Smooth muscle cell (in vitro differentiated cells): ENCODE measurements at regions not wholly inside any gene's neighbourhood (a gene's known extent, or its start where the extent isn't known, plus 50 kb on each side); places are given as distances from the start of the nearest gene placed in this dataset.

Source experiments
- DNase-seq: peaks from one replicate; lab custom pipeline; 2025; ENCODE audit not compliant: unreplicated experiment; lab: John Stamatoyannopoulos, UW
- H2AFZ ChIP-seq: fragments of 200-600 bp; sonication (generic); 2 replicates; pipeline ENCODE4 v1.6.0; 2016; ENCODE audit warnings: antibody characterized with exemption, low read depth, mild to moderate bottlenecking
- H3F3A ChIP-seq: fragments of 200-600 bp; sonication (generic); 2 replicates; pipeline ENCODE4 v1.6.0; 2017; ENCODE audit warnings: antibody characterized with exemption, low read depth
- H3K27ac ChIP-seq: fragments of 200-600 bp; sonication (generic); 2 replicates; pipeline ENCODE4 v1.5.1; 2016; ENCODE audit warnings: low read depth, mild to moderate bottlenecking
- H3K27me3 ChIP-seq: fragments of 200-600 bp; sonication (generic); 2 replicates; pipeline ENCODE4 v1.6.1; 2016; ENCODE audit warnings: low read depth, mild to moderate bottlenecking
- H3K36me3 ChIP-seq: fragments of 200-600 bp; sonication (generic); 2 replicates; pipeline ENCODE4 v1.5.1; 2016; ENCODE audit warnings: low read depth
- H3K4me1 ChIP-seq: fragments of 200-600 bp; sonication (generic); 2 replicates; pipeline ENCODE4 v1.5.1; 2016; ENCODE audit warnings: low read depth
- H3K4me2 ChIP-seq: fragments of 200-600 bp; sonication (generic); 2 replicates; pipeline ENCODE4 v1.6.0; 2016; ENCODE audit warnings: mild to moderate bottlenecking
- H3K4me3 ChIP-seq: fragments of 200-600 bp; sonication (generic); 2 replicates; pipeline ENCODE4 v1.5.1; 2016; ENCODE audit warnings: mild to moderate bottlenecking
- H3K79me2 ChIP-seq: fragments of 200-600 bp; sonication (generic); 2 replicates; pipeline ENCODE4 v1.6.0; 2016; ENCODE audit warnings: low read depth, mild to moderate bottlenecking
- H3K9ac ChIP-seq: fragments of 200-600 bp; sonication (generic); 2 replicates; pipeline ENCODE4 v1.6.0; 2016; ENCODE audit warnings: low read depth
- H3K9me3 ChIP-seq: fragments of 200-600 bp; sonication (generic); replicated peaks from 2 replicates; pipeline ENCODE4 v1.5.1; 2016; ENCODE audit warnings: low read depth
- H4K20me1 ChIP-seq: fragments of 200-600 bp; sonication (generic); 2 replicates; pipeline ENCODE4 v1.6.0; 2016; ENCODE audit warnings: low read depth
- WGBS: methylation state at CpG from one replicate; pipeline ENCODE4 v1.1.7; 2016; ENCODE audit warnings: low lambda C conversion rate; 5-methylcytosine and 5-hydroxymethylcytosine counted together
- TF ChIP-seq, protein P1 (sequence below): fragments of 200-600 bp; sonication (generic); IDR thresholded peaks from 2 replicates; pipeline ENCODE4 v1.5.1; 2017; ENCODE audit warnings: borderline replicate concordance, mild to moderate bottlenecking, antibody characterized with exemption; ENCODE audit not compliant: insufficient read depth, poor library complexity, severe bottlenecking

DNA sequence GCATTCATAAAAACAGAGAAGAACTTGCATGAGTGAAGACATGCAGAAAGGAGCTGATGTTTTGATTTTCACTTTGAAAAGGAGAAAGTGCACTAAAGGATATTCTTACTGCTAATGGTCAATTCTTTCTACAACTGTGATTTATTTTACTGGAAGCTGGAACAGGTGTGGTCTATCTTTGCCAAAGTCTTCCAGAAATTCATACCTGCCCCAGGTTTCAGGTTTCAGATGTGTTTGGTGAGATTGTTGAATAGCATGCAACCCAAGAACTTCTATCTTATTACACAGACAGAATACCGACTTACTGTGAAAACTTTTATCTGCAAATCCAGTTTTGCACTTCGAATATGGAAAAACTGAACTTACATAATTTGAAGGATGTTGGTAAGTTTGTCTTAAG is 388.3 kb downstream of the PDGFC start:
- TF ChIP-seq, protein P1, sequence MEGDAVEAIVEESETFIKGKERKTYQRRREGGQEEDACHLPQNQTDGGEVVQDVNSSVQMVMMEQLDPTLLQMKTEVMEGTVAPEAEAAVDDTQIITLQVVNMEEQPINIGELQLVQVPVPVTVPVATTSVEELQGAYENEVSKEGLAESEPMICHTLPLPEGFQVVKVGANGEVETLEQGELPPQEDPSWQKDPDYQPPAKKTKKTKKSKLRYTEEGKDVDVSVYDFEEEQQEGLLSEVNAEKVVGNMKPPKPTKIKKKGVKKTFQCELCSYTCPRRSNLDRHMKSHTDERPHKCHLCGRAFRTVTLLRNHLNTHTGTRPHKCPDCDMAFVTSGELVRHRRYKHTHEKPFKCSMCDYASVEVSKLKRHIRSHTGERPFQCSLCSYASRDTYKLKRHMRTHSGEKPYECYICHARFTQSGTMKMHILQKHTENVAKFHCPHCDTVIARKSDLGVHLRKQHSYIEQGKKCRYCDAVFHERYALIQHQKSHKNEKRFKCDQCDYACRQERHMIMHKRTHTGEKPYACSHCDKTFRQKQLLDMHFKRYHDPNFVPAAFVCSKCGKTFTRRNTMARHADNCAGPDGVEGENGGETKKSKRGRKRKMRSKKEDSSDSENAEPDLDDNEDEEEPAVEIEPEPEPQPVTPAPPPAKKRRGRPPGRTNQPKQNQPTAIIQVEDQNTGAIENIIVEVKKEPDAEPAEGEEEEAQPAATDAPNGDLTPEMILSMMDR = no peak
- WGBS = 85% methylated on average over 2 of the region's 2 CpGs
- H3K27ac ChIP-seq = no peak overlapping the region

DNA sequence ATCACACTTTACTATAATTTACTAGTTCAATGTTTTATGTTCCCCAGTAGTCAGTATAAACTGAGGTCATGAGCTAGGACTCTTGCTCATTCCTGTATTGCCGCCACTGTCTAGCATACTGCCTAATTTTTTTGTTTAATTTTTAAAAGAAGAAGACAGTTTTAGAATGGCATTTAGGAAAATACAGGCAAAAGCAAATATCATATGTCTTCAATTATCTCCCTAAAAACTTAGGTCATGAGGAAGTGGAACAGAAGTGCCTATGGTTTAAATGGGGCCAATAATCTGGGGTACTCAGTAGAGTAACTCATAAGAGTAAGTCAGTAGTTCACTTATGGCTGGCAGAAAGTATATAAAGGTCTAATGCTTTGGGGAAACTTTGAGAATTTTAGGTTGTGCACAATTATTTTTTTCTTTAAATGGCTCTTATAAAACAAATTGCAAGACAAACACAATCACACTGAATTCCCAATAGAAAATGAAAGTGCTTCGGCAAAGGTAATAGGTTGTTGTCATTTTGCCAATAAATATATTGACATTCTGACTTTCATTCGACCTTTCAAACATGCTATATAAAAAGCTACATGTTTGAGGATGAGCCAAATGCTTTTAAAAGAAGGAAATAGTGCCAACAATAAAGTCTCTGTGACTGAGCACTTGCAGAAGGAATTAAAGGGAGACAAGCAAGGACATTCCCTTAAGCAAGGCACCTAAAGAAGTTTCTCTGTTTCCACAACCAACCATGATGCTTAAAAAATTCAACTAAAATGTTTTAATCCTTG is 390.1 kb downstream of the PDGFC start:
- no peak for DNase-seq
- no peak overlapping the region for H3K9ac ChIP-seq
- no peaks in the 10 kb centered on the region for H3K36me3 ChIP-seq
- H3K4me1 ChIP-seq = peaks cover 3% of the 10 kb centered on the region
- 73% methylated on average over 3 of the region's 3 CpGs for WGBS
- no peak overlapping the region for H3K4me3 ChIP-seq
- peak overlapping the region; percentile 58 for H3K27ac ChIP-seq
- peak overlapping the region; percentile 93 for H2AFZ ChIP-seq
- no peaks in the 10 kb centered on the region for H3K9me3 ChIP-seq
- H3K27me3 ChIP-seq = no peaks in the 10 kb centered on the region
- H3K79me2 ChIP-seq = no peaks in the 10 kb centered on the region
- TF ChIP-seq, protein P1 = no peak
- H4K20me1 ChIP-seq = no peaks in the 10 kb centered on the region
- peak overlapping the region; percentile 51 for H3K4me2 ChIP-seq
- peaks cover 8% of the 10 kb centered on the region for H3F3A ChIP-seq

More for the DNA sequence above, 388.3 kb downstream of the PDGFC start:
- H3K27me3 ChIP-seq = no peaks in the 10 kb centered on the region
- no peaks in the 10 kb centered on the region for H3K9me3 ChIP-seq
- peaks cover 8% of the 10 kb centered on the region for H3F3A ChIP-seq
- no peak for DNase-seq
- no peak overlapping the region for H3K4me3 ChIP-seq
- H3K4me1 ChIP-seq = peaks cover 3% of the 10 kb centered on the region
- H3K36me3 ChIP-seq = no peaks in the 10 kb centered on the region
- H3K9ac ChIP-seq = no peak overlapping the region
- peak overlapping the region; percentile 21 for H3K4me2 ChIP-seq
- H3K79me2 ChIP-seq = no peaks in the 10 kb centered on the region
- H4K20me1 ChIP-seq = no peaks in the 10 kb centered on the region
- peak overlapping the region; percentile 10 for H2AFZ ChIP-seq

- H3K9me3 ChIP-seq = no peaks in the 10 kb centered on the region
- peaks cover 8% of the 10 kb centered on the region for H3F3A ChIP-seq
- TF ChIP-seq, protein P1 = no peak
These were observed 392.9 kb downstream of the PDGFC start for GRCh38 chr4:156578713-156579112.

DNA sequence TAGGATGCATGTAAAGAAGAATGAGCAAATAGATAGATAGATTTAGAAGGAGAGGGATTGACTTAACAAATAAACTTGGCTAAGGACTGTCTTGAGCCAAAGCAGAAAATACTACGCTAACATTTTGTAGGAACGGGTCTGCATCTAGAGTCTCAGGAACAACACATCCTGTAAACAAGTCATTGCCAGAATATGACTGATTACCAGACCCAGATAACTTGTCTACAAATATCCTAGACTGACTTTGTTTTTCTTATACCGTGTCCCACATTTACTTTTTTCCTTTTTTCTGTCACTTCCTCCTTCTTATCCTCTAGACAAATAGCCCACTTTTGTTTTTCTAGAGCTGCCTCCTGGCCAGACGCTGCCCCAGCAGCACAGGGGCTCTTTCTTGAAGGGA is 393.6 kb downstream of the PDGFC start:
- H3K27me3 ChIP-seq = no peaks in the 10 kb centered on the region
- no peaks in the 10 kb centered on the region for H3K9me3 ChIP-seq
- H3K79me2 ChIP-seq = no peaks in the 10 kb centered on the region
- H4K20me1 ChIP-seq = no peaks in the 10 kb centered on the region
- peaks cover 8% of the 10 kb centered on the region for H3F3A ChIP-seq
- H3K4me1 ChIP-seq = peaks cover 3% of the 10 kb centered on the region
- TF ChIP-seq, protein P1 = no peak
- peak overlapping the region; percentile 45 for H3K27ac ChIP-seq
- H3K36me3 ChIP-seq = no peaks in the 10 kb centered on the region
- H3K9ac ChIP-seq = no peak overlapping the region
- H2AFZ ChIP-seq = peak overlapping the region; percentile 87
- H3K4me3 ChIP-seq = no peak overlapping the region
- DNase-seq = no peak
- peak overlapping the region; percentile 40 for H3K4me2 ChIP-seq
- 36% methylated on average over 4 of the region's 4 CpGs for WGBS

More at GRCh38 chr4:156578713-156579112, 392.9 kb downstream of the PDGFC start:
- peak overlapping the region; percentile 45 for H3K27ac ChIP-seq
- H3K4me1 ChIP-seq = peaks cover 3% of the 10 kb centered on the region
- no peak overlapping the region for H3K4me3 ChIP-seq
- H2AFZ ChIP-seq = peak overlapping the region; percentile 87
- no peak overlapping the region for H3K9ac ChIP-seq
- H3K79me2 ChIP-seq = no peaks in the 10 kb centered on the region
- no peak for DNase-seq
- no peaks in the 10 kb centered on the region for H3K36me3 ChIP-seq
- H3K27me3 ChIP-seq = no peaks in the 10 kb centered on the region
- H4K20me1 ChIP-seq = no peaks in the 10 kb centered on the region
- peak overlapping the region; percentile 40 for H3K4me2 ChIP-seq
